HG02938 (cell line): ENCODE measurements at regions not wholly inside any gene's neighbourhood (a gene's known extent, or its start where the extent isn't known, plus 50 kb on each side); places are given as distances from the start of the nearest gene placed in this dataset.
"Not testable (repeated sequence)": the region's sequence is repeated elsewhere in the genome, so short reads cannot be mapped to it uniquely, and the experiment has no call there.

Experiments
- ATAC-seq: cut with Tn5 transposase; IDR thresholded peaks from one replicate; pipeline ENCODE4 v1.9.1; 2021; ENCODE audit warnings: mild to moderate bottlenecking, moderate library complexity; ENCODE audit not compliant: unreplicated experiment

- ATAC-seq = peak; percentile 75
These were observed 5455.9 kb upstream of the TPTE start for GRCh38 chr21:5065240-5066211.

- ATAC-seq = not testable (repeated sequence)
These were observed 5454.6 kb upstream of the TPTE start for GRCh38 chr21:5066682-5067251.

- ATAC-seq = not testable (repeated sequence)
These were observed 5453.9 kb upstream of the TPTE start for GRCh38 chr21:5067326-5068048.

- ATAC-seq = not testable (repeated sequence)
These were observed 5452.7 kb upstream of the TPTE start for GRCh38 chr21:5068649-5069048.

DNA sequence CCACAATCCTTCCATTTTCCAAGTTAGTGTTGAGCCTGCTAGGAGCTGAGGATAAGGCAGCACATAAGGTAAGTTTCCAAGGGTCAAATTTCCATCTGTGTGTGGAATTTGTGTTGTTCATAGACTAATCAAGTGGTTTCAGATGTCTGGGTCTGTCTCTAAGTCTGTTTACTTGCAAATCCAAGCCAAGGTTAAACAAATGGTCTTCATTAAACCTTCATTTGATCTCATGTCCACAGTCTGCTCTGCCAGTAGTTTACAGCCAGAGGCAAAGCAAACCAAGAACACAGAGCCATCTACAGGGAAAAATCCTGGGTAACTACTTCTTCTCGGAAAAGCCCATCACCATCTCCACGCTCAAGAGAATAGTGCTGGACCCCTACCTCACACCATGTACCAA is 5450.2 kb upstream of the TPTE start:
- ATAC-seq = not testable (repeated sequence)

- ATAC-seq = not testable (repeated sequence)
These were observed 5444.5 kb upstream of the TPTE start for GRCh38 chr21:5076854-5077253.

DNA sequence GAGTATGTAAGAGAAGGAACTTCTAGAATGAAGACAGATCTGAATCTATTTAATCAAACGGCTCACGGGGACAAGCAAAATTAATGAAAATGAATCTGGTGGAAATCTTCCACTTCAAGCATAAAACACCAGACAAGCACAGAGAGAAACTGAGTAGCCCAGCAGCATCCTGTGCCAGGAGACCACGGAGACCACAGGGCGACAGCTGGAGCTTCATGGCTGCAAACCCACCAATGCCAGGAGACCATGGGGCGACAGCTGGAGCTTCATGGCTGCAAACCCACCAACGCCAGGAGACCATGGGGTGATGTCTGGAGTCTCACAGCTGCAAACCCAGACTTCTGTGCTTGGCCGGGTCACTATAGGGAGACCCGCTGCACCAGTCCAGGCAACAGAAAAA is 5442.0 kb upstream of the TPTE start:
- ATAC-seq = not testable (repeated sequence)

DNA sequence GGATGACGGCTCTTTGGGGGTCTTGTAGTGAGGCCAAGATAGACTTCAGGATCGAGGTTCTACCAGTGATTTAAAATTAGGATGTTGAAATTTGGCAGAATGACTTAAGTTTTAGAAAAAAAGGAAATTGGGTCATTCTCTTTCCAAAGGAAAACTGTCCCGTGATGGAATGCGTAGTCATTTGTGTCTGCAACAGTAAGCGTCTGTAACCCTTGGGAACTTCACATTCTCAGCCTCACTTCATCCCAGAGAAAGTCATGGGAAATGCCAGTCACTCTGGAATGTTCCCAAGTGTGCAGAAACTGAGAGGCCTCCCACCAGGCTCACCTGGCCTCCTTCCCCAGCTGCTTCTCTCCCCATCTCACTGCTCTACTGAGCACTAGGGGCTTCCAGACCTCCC is 5441.4 kb upstream of the TPTE start:
- not testable (repeated sequence) for ATAC-seq

GRCh38 chr21:5084246-5084645 is 5437.1 kb upstream of the TPTE start:
- ATAC-seq = not testable (repeated sequence)

GRCh38 chr21:5085456-5085855 is 5435.9 kb upstream of the TPTE start:
- not testable (repeated sequence) for ATAC-seq

GRCh38 chr21:5086416-5086815 is 5435.0 kb upstream of the TPTE start:
- not testable (repeated sequence) for ATAC-seq

- not testable (repeated sequence) for ATAC-seq
These were observed 5432.6 kb upstream of the TPTE start for GRCh38 chr21:5088820-5089219.

GRCh38 chr21:5089399-5090089 is 5431.8 kb upstream of the TPTE start:
- not testable (repeated sequence) for ATAC-seq

- ATAC-seq = not testable (repeated sequence)
These were observed 5431.0 kb upstream of the TPTE start for GRCh38 chr21:5090132-5091079.

DNA sequence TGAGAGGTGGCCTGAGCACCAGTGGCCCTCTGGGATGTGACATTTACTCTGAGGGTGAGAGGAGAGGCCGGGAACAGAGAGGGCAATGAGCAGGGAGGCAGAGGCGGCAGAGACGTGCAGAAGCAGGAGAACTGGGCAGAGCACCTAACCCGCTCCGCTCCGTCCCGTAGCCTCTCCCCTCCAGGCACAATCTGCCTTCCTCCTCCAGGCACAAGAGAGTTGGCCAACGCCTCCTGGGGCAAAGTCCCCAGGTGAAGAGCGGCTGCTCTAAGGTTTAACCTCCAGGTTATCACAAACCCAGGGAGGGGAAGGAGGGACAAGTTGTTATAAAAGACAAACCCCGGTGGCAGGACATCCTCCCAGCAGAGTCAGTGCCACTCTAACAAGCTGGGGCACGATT is 5430.1 kb upstream of the TPTE start:
- ATAC-seq = not testable (repeated sequence)

DNA sequence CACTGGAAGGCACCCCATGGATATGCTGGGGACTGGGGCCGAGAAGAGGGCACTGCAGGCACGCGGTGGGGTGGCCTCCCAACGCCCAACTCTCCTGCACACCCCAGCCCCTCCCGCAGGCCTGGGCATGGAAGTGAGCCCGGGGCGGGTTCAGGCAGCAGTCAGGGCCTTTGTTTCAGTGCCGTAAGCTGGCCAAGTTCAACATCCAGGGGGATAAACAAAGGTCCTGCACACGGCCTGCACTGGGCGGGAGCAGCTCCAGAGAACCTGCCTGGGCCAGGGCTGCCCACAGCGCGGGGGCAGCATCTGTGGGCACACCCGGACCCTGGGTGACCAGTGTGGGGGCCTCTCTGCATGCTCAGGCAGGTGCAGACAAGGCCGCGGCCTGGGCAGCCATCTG is 5425.8 kb upstream of the TPTE start:
- not testable (repeated sequence) for ATAC-seq

- not testable (repeated sequence) for ATAC-seq
These were observed 5423.2 kb upstream of the TPTE start for GRCh38 chr21:5098010-5098743.

- not testable (repeated sequence) for ATAC-seq
These were observed 5420.7 kb upstream of the TPTE start for GRCh38 chr21:5100604-5101174.

DNA sequence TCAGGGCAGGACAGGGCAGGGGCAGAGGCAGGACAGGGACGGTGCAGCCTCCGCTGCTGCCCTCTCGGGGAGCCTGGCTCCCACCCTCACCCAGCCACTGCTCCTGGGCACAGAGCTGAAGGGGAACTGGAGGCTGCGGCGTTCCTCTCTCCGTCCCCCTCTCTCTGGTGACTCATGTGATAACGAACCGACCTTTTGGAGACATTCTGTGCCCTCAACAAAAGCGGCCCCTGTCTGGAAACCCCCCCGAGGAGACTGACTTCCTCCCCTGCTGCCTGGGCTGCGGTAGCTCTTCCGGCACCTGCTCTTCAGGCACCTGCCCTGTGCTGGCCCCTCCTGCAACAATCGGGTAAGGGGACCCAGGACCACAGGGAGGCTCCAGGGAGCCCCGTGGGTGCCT is 5419.6 kb upstream of the TPTE start:
- peak; percentile 66 for ATAC-seq
